IPS-NIHi7 (cell line): ENCODE measurements at regions not wholly inside any gene's neighbourhood (a gene's known extent, or its start where the extent isn't known, plus 50 kb on each side); places are given as distances from the start of the nearest gene placed in this dataset.

Source experiments
- DNase-seq: peaks from one replicate; pipeline ENCODE4 v3.0.0; 2012; ENCODE audit warnings: mixed read lengths; ENCODE audit errors: extremely low spot score

- DNase-seq: no peak
Measured at GRCh38 chr3:194836661-194837060, 151.0 kb downstream of the FAM43A start.

- DNase-seq: no peak
Measured at GRCh38 chr3:194837457-194838127, 151.9 kb downstream of the FAM43A start.

- no peak for DNase-seq
Measured at GRCh38 chr3:194838236-194838635, 152.6 kb downstream of the FAM43A start.

GRCh38 chr3:194840661-194841514 lies 155.2 kb downstream of the FAM43A start:
- DNase-seq: peak; percentile 52

- DNase-seq: no peak
Measured at GRCh38 chr3:194841515-194841841, 155.8 kb downstream of the FAM43A start.

GRCh38 chr3:194843556-194843955 lies 157.9 kb downstream of the FAM43A start:
- DNase-seq: no peak

- no peak for DNase-seq
Measured at GRCh38 chr3:194844046-194844445, 158.4 kb downstream of the FAM43A start.

- no peak for DNase-seq
Measured at GRCh38 chr3:194849166-194849875, 163.6 kb downstream of the FAM43A start.

- no peak for DNase-seq
Measured at GRCh38 chr3:194851254-194851653, 165.6 kb downstream of the FAM43A start.

- DNase-seq: no peak
Measured at GRCh38 chr3:194851941-194852340, 166.3 kb downstream of the FAM43A start.

GRCh38 chr3:194852345-194852744 lies 166.7 kb downstream of the FAM43A start:
- DNase-seq: no peak

GRCh38 chr3:194852831-194853508 lies 167.3 kb downstream of the FAM43A start:
- DNase-seq: no peak

- DNase-seq: no peak
Measured at GRCh38 chr3:194854206-194854605, 168.5 kb downstream of the FAM43A start.

GRCh38 chr3:194854659-194855390 lies 169.1 kb downstream of the FAM43A start:
- no peak for DNase-seq

- no peak for DNase-seq
Measured at GRCh38 chr3:194856296-194856695, 170.6 kb downstream of the FAM43A start.

GRCh38 chr3:194857469-194858113 lies 171.9 kb downstream of the FAM43A start:
- DNase-seq: no peak

- DNase-seq: no peak
Measured at GRCh38 chr3:194858382-194858781, 172.7 kb downstream of the FAM43A start.

GRCh38 chr3:194860725-194861124 lies 175.0 kb downstream of the FAM43A start:
- DNase-seq: no peak

GRCh38 chr3:194861375-194861774 lies 175.7 kb downstream of the FAM43A start:
- DNase-seq: no peak

GRCh38 chr3:194865061-194865460 lies 179.4 kb downstream of the FAM43A start:
- DNase-seq: no peak

- DNase-seq: no peak
Measured at GRCh38 chr3:194865615-194866014, 179.9 kb downstream of the FAM43A start.
